Endodermal cell (in vitro differentiated cells): ENCODE measurements at regions not wholly inside any gene's neighbourhood (a gene's known extent, or its start where the extent isn't known, plus 50 kb on each side); places are given as distances from the start of the nearest gene placed in this dataset.

ENCODE experiments used
- DNase-seq: peaks from one replicate; pipeline ENCODE4 v3.0.0-alpha.2; 2017
- H3K27ac ChIP-seq: 2 replicates; pipeline ENCODE4 v1.5.1; 2013; ENCODE audit warnings: mild to moderate bottlenecking, low read depth, low read length, moderate library complexity
- H3K27me3 ChIP-seq: 2 replicates; pipeline ENCODE4 v1.6.1; 2013; ENCODE audit warnings: mild to moderate bottlenecking, low read length, moderate library complexity; ENCODE audit not compliant: insufficient read depth, control insufficient read depth, poor library complexity, severe bottlenecking
- H3K36me3 ChIP-seq: 2 replicates; pipeline ENCODE4 v1.7.0; 2013; ENCODE audit warnings: mild to moderate bottlenecking, low read length, moderate library complexity; ENCODE audit not compliant: control insufficient read depth, insufficient read depth
- H3K4me1 ChIP-seq: one replicate; pipeline ENCODE4 v1.7.0; 2013; ENCODE audit warnings: low read length; ENCODE audit not compliant: control insufficient read depth, insufficient read depth
- H3K4me3 ChIP-seq: 2 replicates; pipeline ENCODE4 v1.5.1; 2013; ENCODE audit warnings: mild to moderate bottlenecking, low read length, moderate library complexity
- H3K9ac ChIP-seq: 2 replicates; pipeline ENCODE4 v1.6.1; 2013; ENCODE audit warnings: mild to moderate bottlenecking, low read length, moderate library complexity; ENCODE audit not compliant: poor library complexity, severe bottlenecking; ENCODE audit errors: extremely low read depth
- H3K9me3 ChIP-seq: 2 replicates; pipeline ENCODE4 v1.6.1; 2013; ENCODE audit warnings: mild to moderate bottlenecking, low read length, moderate library complexity; ENCODE audit not compliant: control insufficient read depth
- H3K27ac Mint-ChIP-seq: 2 replicates; pipeline ENCODE4 v1.8.0; 2020; ENCODE audit warnings: mixed read lengths
- H3K27me3 Mint-ChIP-seq: 2 replicates; pipeline ENCODE4 v1.8.0; 2021; ENCODE audit warnings: mild to moderate bottlenecking, mixed read lengths; ENCODE audit not compliant: insufficient read depth
- H3K36me3 Mint-ChIP-seq: 2 replicates; pipeline ENCODE4 v1.8.0; 2020; ENCODE audit warnings: low read depth, mixed read lengths
- H3K4me1 Mint-ChIP-seq: 2 replicates; pipeline ENCODE4 v1.8.0; 2020; ENCODE audit warnings: mixed read lengths
- H3K4me3 Mint-ChIP-seq: 2 replicates; pipeline ENCODE4 v1.8.0; 2020; ENCODE audit warnings: mild to moderate bottlenecking, moderate library complexity, mixed read lengths
- H3K9me3 Mint-ChIP-seq: 2 replicates; pipeline ENCODE4 v1.8.0; 2020; ENCODE audit warnings: mild to moderate bottlenecking, mixed read lengths
- CTCF ChIP-seq: fragments of 200-600 bp; sonication (generic); conservative IDR thresholded peaks from 2 replicates; pipeline ENCODE4 v1.5.0; 2021; ENCODE audit warnings: antibody characterized with exemption, mild to moderate bottlenecking
- WGBS, 2 experiments: methylation state at CpG; one replicate each; pipeline versions ENCODE4 v1.1.5 to v1.1.7; 2013; ENCODE audit warnings: missing lambda C conversion rate in 2 of 2, mixed read lengths in 1 of 2; ENCODE audit not compliant: insufficient coverage in 1 of 2, insufficient read length in 1 of 2; 5-methylcytosine and 5-hydroxymethylcytosine counted together

GRCh38 chr4:29151584-29151983 lies 1568.6 kb upstream of the PCDH7 start:
- H3K36me3 ChIP-seq = no peaks in the 10 kb centered on the region
- no peak overlapping the region for H3K4me3 Mint-ChIP-seq
- no peak overlapping the region for H3K4me3 ChIP-seq
- H3K36me3 Mint-ChIP-seq = no peaks in the 10 kb centered on the region
- H3K9me3 ChIP-seq = no peaks in the 10 kb centered on the region
- H3K9me3 Mint-ChIP-seq = no peaks in the 10 kb centered on the region
- no peak overlapping the region for H3K9ac ChIP-seq
- 87 to 100% methylated on average over 1 to 2 of the region's 2 CpGs for WGBS, 2 experiments
- peaks cover 2% of the 10 kb centered on the region for H3K27me3 Mint-ChIP-seq
- no peak for DNase-seq
- H3K27ac ChIP-seq = no peak overlapping the region
- no peaks in the 10 kb centered on the region for H3K4me1 ChIP-seq
- no peaks in the 10 kb centered on the region for H3K4me1 Mint-ChIP-seq
- no peaks in the 10 kb centered on the region for H3K27me3 ChIP-seq
- TF ChIP-seq CTCF = no peak
- no peak overlapping the region for H3K27ac Mint-ChIP-seq

DNA sequence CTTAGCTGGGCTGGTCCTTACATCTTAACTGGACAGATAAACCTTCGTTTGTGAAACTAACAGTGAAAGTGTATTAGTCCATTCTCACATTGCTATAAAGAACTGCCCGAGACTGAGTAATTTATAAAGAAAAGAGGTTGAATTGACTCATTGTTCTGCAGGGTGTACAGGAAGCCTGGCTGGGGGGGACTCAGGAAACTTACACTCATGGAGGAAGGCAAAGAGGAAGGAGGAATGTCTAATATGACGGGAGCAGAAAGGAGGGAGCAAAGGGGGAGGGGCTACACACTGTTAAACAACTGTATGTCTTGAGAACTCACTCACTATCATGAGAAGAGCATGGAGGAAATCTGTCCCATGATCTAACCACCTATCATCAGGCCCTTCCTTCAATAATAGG lies 1566.5 kb upstream of the PCDH7 start:
- no peak overlapping the region for H3K27ac ChIP-seq
- H3K4me3 ChIP-seq = no peak overlapping the region
- H3K36me3 ChIP-seq = no peaks in the 10 kb centered on the region
- no peak for DNase-seq
- H3K9me3 Mint-ChIP-seq = no peaks in the 10 kb centered on the region
- no peak for TF ChIP-seq CTCF
- no peaks in the 10 kb centered on the region for H3K36me3 Mint-ChIP-seq
- H3K9ac ChIP-seq = no peak overlapping the region
- peaks cover 2% of the 10 kb centered on the region for H3K27me3 Mint-ChIP-seq
- no peaks in the 10 kb centered on the region for H3K27me3 ChIP-seq
- no peaks in the 10 kb centered on the region for H3K4me1 ChIP-seq
- no peak overlapping the region for H3K27ac Mint-ChIP-seq
- H3K9me3 ChIP-seq = peaks cover 6% of the 10 kb centered on the region
- 84 to 89% methylated on average over 2 to 3 of the region's 3 CpGs for WGBS, 2 experiments
- H3K4me3 Mint-ChIP-seq = no peak overlapping the region
- H3K4me1 Mint-ChIP-seq = no peaks in the 10 kb centered on the region

DNA sequence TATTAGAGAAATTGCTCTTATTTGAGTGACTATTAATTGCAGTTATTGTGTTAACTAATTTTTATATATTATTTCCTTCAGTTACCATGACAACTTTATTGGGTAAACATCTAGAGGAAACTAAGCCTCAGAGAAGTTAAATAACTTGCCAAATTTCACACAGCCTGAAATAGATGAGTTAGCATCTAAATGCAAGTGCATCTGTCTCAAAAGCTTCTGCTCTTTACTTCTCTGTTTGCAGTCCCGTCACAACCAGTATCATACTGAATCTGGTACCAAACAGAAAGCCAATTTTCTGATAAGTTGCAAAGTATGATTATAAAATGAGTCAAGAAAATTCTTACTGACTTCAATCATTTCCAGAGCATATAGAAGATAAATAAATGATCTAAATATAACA lies 1544.9 kb upstream of the PCDH7 start:
- H3K36me3 ChIP-seq = no peaks in the 10 kb centered on the region
- Mint-ChIP-seq H3K36me3 (no peaks in the 10 kb centered on the region), H3K27me3 (peaks cover 2% of the 10 kb centered on the region), H3K4me3 (no peak overlapping the region), H3K27ac (no peak overlapping the region), H3K9me3 (no peaks in the 10 kb centered on the region), H3K4me1 (no peaks in the 10 kb centered on the region)
- no peaks in the 10 kb centered on the region for H3K27me3 ChIP-seq
- TF ChIP-seq CTCF = no peak
- H3K9me3 ChIP-seq = no peaks in the 10 kb centered on the region
- H3K4me3 ChIP-seq = no peak overlapping the region
- no peaks in the 10 kb centered on the region for H3K4me1 ChIP-seq
- no peak for DNase-seq
- 94 to 100% methylated on average over 1 of the region's 1 CpG for WGBS, 2 experiments
- no peak overlapping the region for H3K27ac ChIP-seq
- no peak overlapping the region for H3K9ac ChIP-seq
